ENCODE measurements at regions not wholly inside any gene's neighbourhood (a gene's known extent, or its start where the extent isn't known, plus 50 kb on each side); places are given as distances from the start of the nearest gene placed in this dataset.

- TF ChIP-seq ZBTB40 (IDR thresholded peaks at IDR 0.05) (0 out of 2 replicates have a peak, but pooled peaks have one; percentile 29), ZBTB40 (CRISPR knock-in tag; IDR thresholded peaks at IDR 0.05) (no peak), SREBF2 (CRISPR knock-in tag; IDR thresholded peaks at IDR 0.05) (no peak)
These were observed 100.2 kb upstream of the JADE1 start (continued) for GRCh38 chr4:128709268-128709667.
